ENCODE measurements at regions not wholly inside any gene's neighbourhood (a gene's known extent, or its start where the extent isn't known, plus 50 kb on each side); places are given as distances from the start of the nearest gene placed in this dataset.

- Histone ChIP-seq H4K8ac (ENCODE audit: low read depth in 2 of 2, low read length in 2 of 2) (no peak overlapping the region), H3K14ac (replicated peaks; ENCODE audit: low read depth, low read length) (no peak overlapping the region), H3K9ac (ENCODE audit: low read depth, low read length) (no peak overlapping the region), H2BK120ac (ENCODE audit: low read depth, low read length) (no peak overlapping the region), H4K91ac (ENCODE audit: insufficient read depth, low read depth, low read length) (no peak overlapping the region), H3K18ac (ENCODE audit: low read depth, low read length) (no peak overlapping the region), H2BK5ac (ENCODE audit: low read depth, low read length, poor library complexity, severe bottlenecking) (no peak overlapping the region), H3K79me1 (ENCODE audit: low read depth in 1 of 2, low read length in 2 of 2) (no peaks in the 10 kb centered on the region), H3K4me3 (ENCODE audit: insufficient read depth, low read depth, low read length) (no peak overlapping the region), H3K4me1 (ENCODE audit: control insufficient read depth, insufficient read depth, low read length) (no peaks in the 10 kb centered on the region), H3K36me3 (ENCODE audit: control insufficient read depth, insufficient read depth, low read length) (no peaks in the 10 kb centered on the region), H2AFZ (replicated peaks; ENCODE audit: low read length, poor library complexity) (no peak overlapping the region), H3K27ac (ENCODE audit: insufficient read depth, low read length) (no peak overlapping the region), H2BK15ac (ENCODE audit: low read depth, low read length) (no peak overlapping the region), H2AK9ac (replicated peaks; ENCODE audit: low read depth, low read length, poor library complexity) (no peak overlapping the region), H2BK20ac (ENCODE audit: low read depth, low read length) (no peak overlapping the region), H3K9me1 (ENCODE audit: insufficient read depth, low read length) (no peaks in the 10 kb centered on the region), H3K4ac (ENCODE audit: low read depth, low read length) (no peak overlapping the region), H3K4me2 (ENCODE audit: low read depth, low read length) (no peak overlapping the region), H4K20me1 (ENCODE audit: insufficient read depth, low read length) (no peaks in the 10 kb centered on the region), H3K27me3 (ENCODE audit: control insufficient read depth, insufficient read depth, low read length) (no peaks in the 10 kb centered on the region), H3K9me3 (ENCODE audit: control insufficient read depth, insufficient read depth, low read length) (no peaks in the 10 kb centered on the region), H2AK5ac (ENCODE audit: low read depth, low read length) (no peak overlapping the region), H3K56ac (ENCODE audit: extremely low read depth, insufficient read depth, low read length) (no peak overlapping the region), H4K5ac (ENCODE audit: low read depth, low read length) (no peak overlapping the region), H3K23ac (ENCODE audit: low read depth, low read length) (no peak overlapping the region)
- ATAC-seq (ENCODE audit: low read depth), result no peak
- CTCF ChIA-PET, result no interaction called here
- no peak for DNase-seq
- BruUV-seq (replicated peaks), result no TSS peak
- in situ Hi-C loops (cut with MboI; ENCODE audit: low sequenced_read_pairs) (no loop called here), intact Hi-C loops (cut with micrococcal nuclease) (no loop called here), dilution Hi-C loops (cut with HindIII; ENCODE audit: low sequenced_read_pairs, unreplicated experiment) (no loop called here)
- WGBS, 2 experiments (ENCODE audit: extremely low coverage in 2 of 2, insufficient read length in 1 of 2), result no CpG with 5 or more reads among the region's 2 CpGs
- TF ChIP-seq BHLHE40 (IDR thresholded peaks at IDR 0.05; ENCODE audit: low read depth, low read length) (no peak), CHD1 (IDR thresholded peaks at IDR 0.05; ENCODE audit: low read depth, low read length) (no peak), MAFK (IDR thresholded peaks at IDR 0.05; ENCODE audit: low read depth, low read length) (no peak), RFX5 (IDR thresholded peaks at IDR 0.05; ENCODE audit: low read depth, low read length) (no peak), NFE2L2 (IDR thresholded peaks at IDR 0.05; ENCODE audit: low read depth, low read length) (no peak), FOS (IDR thresholded peaks at IDR 0.05; ENCODE audit: low read depth, low read length) (no peak), CTCF (conservative IDR thresholded peaks at IDR 0.05; ENCODE audit: low read depth, low read length) (no peak), USF2 (IDR thresholded peaks at IDR 0.05; ENCODE audit: low read depth, low read length) (no peak), RAD21 (IDR thresholded peaks at IDR 0.05; ENCODE audit: low read length) (no peak), SMC3 (IDR thresholded peaks at IDR 0.05; ENCODE audit: low read depth, low read length) (no peak), CEBPB (IDR thresholded peaks at IDR 0.05; ENCODE audit: low read depth, low read length) (no peak), ELK1 (IDR thresholded peaks at IDR 0.05; ENCODE audit: borderline replicate concordance, low read depth, low read length) (no peak), RCOR1 (IDR thresholded peaks at IDR 0.05; ENCODE audit: insufficient replicate concordance, low read length) (no peak), MXI1 (IDR thresholded peaks at IDR 0.05; ENCODE audit: borderline replicate concordance, low read depth, low read length) (no peak), MAZ (IDR thresholded peaks at IDR 0.05; ENCODE audit: borderline replicate concordance, low read depth, low read length) (no peak)
- POLR2A ChIA-PET (ENCODE audit: unreplicated experiment), result no interaction called here
These were observed 1292.9 kb downstream of the PCDH9 start for GRCh38 chr13:65937251-65937650.
